H1 (cell line): ENCODE measurements at regions not wholly inside any gene's neighbourhood (a gene's known extent, or its start where the extent isn't known, plus 50 kb on each side); places are given as distances from the start of the nearest gene placed in this dataset.

Source experiments
- CTCF ChIA-PET: fragments of 300-600 bp; sonication (Branson Sonifier 250); formaldehyde crosslinking; loops from one replicate; lab custom pipeline; 2021; ENCODE audit not compliant: partially characterized antibody; lab: Charles Lee
- POLR2A ChIA-PET: fragments of 300-600 bp; sonication (Branson Sonifier 250); formaldehyde crosslinking; loops from one replicate; lab custom pipeline; 2021; ENCODE audit warnings: inconsistent platforms; ENCODE audit not compliant: partially characterized antibody; lab: Charles Lee
- DNase-seq, 2 experiments: peaks; one replicate each; pipeline versions ENCODE4 v3.0.0 to v3.0.0-alpha.2; 2010 to 2022; ENCODE audit warnings: low spot score in 2 of 2, low read depth in 1 of 2, mixed read lengths in 1 of 2
- FAIRE-seq: peaks from 2 replicates; lab custom pipeline; 2011; peaks lifted over from hg19 to GRCh38; lab: Jason Lieb, UNC
- H2AFZ ChIP-seq: 2 replicates; pipeline ENCODE4 v1.8.1; 2012; ENCODE audit warnings: low read length, inconsistent platforms
- H2AK5ac ChIP-seq: 2 replicates; pipeline ENCODE4 v1.6.1; 2013; ENCODE audit warnings: low read depth, low read length
- H2BK120ac ChIP-seq: replicated peaks from 2 replicates; pipeline ENCODE3; 2013; ENCODE audit warnings: low read depth, low read length, inconsistent platforms
- H2BK12ac ChIP-seq: 2 replicates; pipeline ENCODE4 v1.6.1; 2013; ENCODE audit warnings: low read depth, low read length
- H2BK15ac ChIP-seq: 2 replicates; pipeline ENCODE4 v1.6.1; 2013; ENCODE audit warnings: low read length
- H2BK20ac ChIP-seq: 2 replicates; pipeline ENCODE4 v1.6.1; 2013; ENCODE audit warnings: low read length
- H2BK5ac ChIP-seq: 2 replicates; pipeline ENCODE4 v1.6.1; 2013; ENCODE audit warnings: low read depth, low read length
- H3K14ac ChIP-seq: 2 replicates; pipeline ENCODE4 v1.6.1; 2013; ENCODE audit warnings: inconsistent platforms; ENCODE audit not compliant: insufficient read length
- H3K18ac ChIP-seq: 2 replicates; pipeline ENCODE4 v1.6.1; 2013; ENCODE audit warnings: low read length; ENCODE audit errors: extremely low read depth
- H3K23ac ChIP-seq: 2 replicates; pipeline ENCODE4 v1.6.1; 2013; ENCODE audit warnings: inconsistent platforms; ENCODE audit not compliant: insufficient read length
- H3K23me2 ChIP-seq: 2 replicates; pipeline ENCODE4 v1.6.1; 2013; ENCODE audit warnings: low read depth, low read length
- H3K27ac ChIP-seq: 2 replicates; pipeline ENCODE4 v1.6.1; 2011; ENCODE audit warnings: low read depth, low read length, inconsistent platforms
- H3K27me3 ChIP-seq, 4 experiments: replicated peaks in 1 of 4; 1 replicate in 1 of 4; 2 replicates in 3 of 4; pipeline versions ENCODE4 v1.6.1 to v1.8.1; 2011 to 2013; ENCODE audit warnings: low read length in 3 of 4, mild to moderate bottlenecking in 3 of 4, inconsistent platforms in 2 of 4, mixed read lengths in 2 of 4, moderate library complexity in 1 of 4; ENCODE audit not compliant: control insufficient read depth in 3 of 4, insufficient read depth in 3 of 4; ENCODE audit errors: extremely low read depth in 1 of 4
- H3K36me3 ChIP-seq, 4 experiments: 2 replicates each; pipeline versions ENCODE4 v1.6.1 to v1.8.1; 2011 to 2013; ENCODE audit warnings: mild to moderate bottlenecking in 4 of 4, low read length in 3 of 4, moderate library complexity in 2 of 4, control low read depth in 1 of 4, inconsistent platforms in 1 of 4; ENCODE audit not compliant: insufficient read depth in 4 of 4, control insufficient read depth in 2 of 4
- H3K4ac ChIP-seq: replicated peaks from 2 replicates; pipeline ENCODE3; 2013; ENCODE audit warnings: low read length, low read depth, mixed read lengths, inconsistent platforms; ENCODE audit not compliant: insufficient read length
- H3K4me1 ChIP-seq, 4 experiments: replicated peaks in 1 of 4; 1 replicate in 1 of 4; 2 replicates in 3 of 4; pipeline versions ENCODE4 v1.6.1 to v1.8.1; 2011 to 2013; ENCODE audit warnings: low read length in 3 of 4, inconsistent platforms in 2 of 4, mixed read lengths in 1 of 4; ENCODE audit not compliant: insufficient read depth in 4 of 4, control insufficient read depth in 3 of 4
- H3K4me2 ChIP-seq, 2 experiments: 2 replicates each; pipeline versions ENCODE4 v1.6.1 to v1.8.1; 2011 to 2013; ENCODE audit warnings: low read depth in 2 of 2, low read length in 2 of 2, control low read depth in 1 of 2, inconsistent platforms in 1 of 2, mild to moderate bottlenecking in 1 of 2; ENCODE audit not compliant: insufficient read depth in 1 of 2
- H3K4me3 ChIP-seq, 4 experiments: fragments of 200-600, 300-600 bp in 1 of 4; sonication (generic), shearing (Covaris generic), sonication (Bioruptor Twin) in 1 of 4; 2 replicates each; pipeline versions ENCODE4 v1.5.1 to v1.8.1; 2011 to 2016; ENCODE audit warnings: low read length in 4 of 4, low read depth in 3 of 4, control low read depth in 2 of 4, inconsistent platforms in 2 of 4, mild to moderate bottlenecking in 2 of 4, mixed read lengths in 1 of 4, moderate library complexity in 1 of 4; ENCODE audit not compliant: insufficient read depth in 2 of 4; ENCODE audit errors: extremely low read depth in 1 of 4
- H3K56ac ChIP-seq: replicated peaks from 2 replicates; pipeline ENCODE3; 2013; ENCODE audit warnings: low read depth, mild to moderate bottlenecking, mixed read lengths, low read length, inconsistent platforms; ENCODE audit not compliant: insufficient read length
- H3K79me1 ChIP-seq: 2 replicates; pipeline ENCODE4 v1.6.1; 2013; ENCODE audit warnings: low read depth, low read length, control low read depth
- H3K79me2 ChIP-seq, 2 experiments: 2 replicates each; pipeline versions ENCODE4 v1.6.1 to v1.8.1; 2012 to 2013; ENCODE audit warnings: low read length in 2 of 2, mild to moderate bottlenecking in 2 of 2, inconsistent platforms in 1 of 2; ENCODE audit not compliant: insufficient read depth in 2 of 2, control insufficient read depth in 1 of 2
- H3K9ac ChIP-seq, 4 experiments: replicated peaks in 1 of 4; 1 replicate in 1 of 4; 2 replicates in 3 of 4; pipeline versions ENCODE4 v1.6.1 to v1.8.1; 2011 to 2013; ENCODE audit warnings: low read depth in 3 of 4, low read length in 3 of 4, control low read depth in 2 of 4, mild to moderate bottlenecking in 2 of 4, moderate library complexity in 2 of 4, inconsistent platforms in 1 of 4; ENCODE audit errors: extremely low read depth in 1 of 4
- H3K9me3 ChIP-seq, 2 experiments: 2 replicates each; pipeline versions ENCODE4 v1.6.1 to v1.8.1; 2012 to 2013; ENCODE audit warnings: mild to moderate bottlenecking in 2 of 2, moderate library complexity in 2 of 2, control low read depth in 1 of 2, inconsistent platforms in 1 of 2, low read depth in 1 of 2, low read length in 1 of 2, mixed read lengths in 1 of 2; ENCODE audit not compliant: insufficient read depth in 2 of 2
- H4K20me1 ChIP-seq, 2 experiments: replicated peaks in 1 of 2; 2 replicates each; pipeline versions ENCODE3 to v1.8.1; 2011 to 2013; ENCODE audit warnings: inconsistent platforms in 2 of 2, low read length in 2 of 2, mild to moderate bottlenecking in 1 of 2; ENCODE audit not compliant: insufficient read depth in 2 of 2, control insufficient read depth in 1 of 2
- H4K5ac ChIP-seq: 2 replicates; pipeline ENCODE4 v1.6.1; 2013; ENCODE audit warnings: low read length, low read depth, mixed read lengths, inconsistent platforms; ENCODE audit not compliant: insufficient read length
- H4K8ac ChIP-seq: 2 replicates; pipeline ENCODE4 v1.8.0; 2013; ENCODE audit warnings: mild to moderate bottlenecking, moderate library complexity, low read length, inconsistent platforms; ENCODE audit not compliant: insufficient read depth; ENCODE audit errors: extremely low read depth
- H4K91ac ChIP-seq: replicated peaks from 2 replicates; pipeline ENCODE3; 2013; ENCODE audit warnings: low read length, mixed read lengths, inconsistent platforms; ENCODE audit not compliant: insufficient read length
- ASH2L ChIP-seq: fragments of 200-600, 300-600 bp; sonication (generic); IDR thresholded peaks from one replicate; pipeline ENCODE4 v1.7.1; 2017; ENCODE audit warnings: low read length
- BACH1 ChIP-seq: IDR thresholded peaks from 2 replicates; pipeline ENCODE4 v1.6.1; 2012; ENCODE audit warnings: low read length, improper control_type of control experiment
- GTF2F1 ChIP-seq: IDR thresholded peaks from 2 replicates; pipeline ENCODE4 v1.6.1; 2012; ENCODE audit warnings: low read depth, low read length, improper control_type of control experiment, borderline replicate concordance
- HDAC2 ChIP-seq, 2 experiments: fragments of 300-600 bp in 1 of 2; sonication (generic) in 1 of 2; IDR thresholded peaks; 2 replicates each; pipeline ENCODE4 v1.6.1; 2011 to 2012; ENCODE audit warnings: low read depth in 2 of 2, low read length in 2 of 2, mild to moderate bottlenecking in 2 of 2, moderate library complexity in 2 of 2, borderline replicate concordance in 1 of 2, inconsistent platforms in 1 of 2
- JUN ChIP-seq: IDR thresholded peaks from 2 replicates; pipeline ENCODE4 v1.6.1; 2011; ENCODE audit warnings: low read depth, mild to moderate bottlenecking, improper control_type of control experiment, low read length
- KDM5A ChIP-seq: fragments of 200-600 bp; IDR thresholded peaks from 2 replicates; pipeline ENCODE4 v1.7.1; 2012; ENCODE audit warnings: mild to moderate bottlenecking, low read length, inconsistent platforms, mixed read lengths
- POLR2A ChIP-seq, 2 experiments: IDR thresholded peaks; 1 replicate in 1 of 2; 2 replicates in 1 of 2; pipeline ENCODE4 v1.6.1; 2011; ENCODE audit warnings: low read depth in 2 of 2, low read length in 2 of 2, mild to moderate bottlenecking in 2 of 2; ENCODE audit errors: control extremely low read depth in 1 of 2
- POLR2AphosphoS5 ChIP-seq: IDR thresholded peaks from 2 replicates; pipeline ENCODE4 v1.6.1; 2011; ENCODE audit warnings: low read depth, low read length
- RBBP5 ChIP-seq: IDR thresholded peaks from 2 replicates; pipeline ENCODE4 v1.7.1; 2012; ENCODE audit warnings: low read depth, mild to moderate bottlenecking, inconsistent platforms, low read length, moderate library complexity, borderline replicate concordance
- SIN3A ChIP-seq, 2 experiments: IDR thresholded peaks in 1 of 2; conservative IDR thresholded peaks in 1 of 2; 2 replicates each; pipeline ENCODE4 v1.6.1; 2011 to 2012; ENCODE audit warnings: low read length in 2 of 2, improper control_type of control experiment in 1 of 2, low read depth in 1 of 2, mild to moderate bottlenecking in 1 of 2
- SP1 ChIP-seq: IDR thresholded peaks from 2 replicates; pipeline ENCODE4 v1.6.1; 2011; ENCODE audit warnings: low read depth, low read length
- SRF ChIP-seq: IDR thresholded peaks from 2 replicates; pipeline ENCODE4 v1.6.1; 2011; ENCODE audit warnings: mild to moderate bottlenecking, low read depth, low read length, moderate library complexity
- SUZ12 ChIP-seq: fragments of 200-600 bp; sonication (generic); IDR thresholded peaks from 2 replicates; pipeline ENCODE4 v1.6.1; 2012; ENCODE audit warnings: mild to moderate bottlenecking, inconsistent platforms, low read length, moderate library complexity, mixed read lengths
- WGBS, 2 experiments: shearing (Covaris generic) in 1 of 2; methylation state at CpG; one replicate each; pipeline versions ENCODE4 v1.1.6 to v1.1.7; 2013 to 2015; ENCODE audit warnings: low lambda C conversion rate in 2 of 2, mixed read lengths in 2 of 2, inconsistent platforms in 1 of 2, low coverage in 1 of 2, missing lambda C conversion rate in 1 of 2; ENCODE audit not compliant: insufficient replicate concordance in 2 of 2, insufficient coverage in 1 of 2, insufficient read length in 1 of 2; ENCODE audit errors: extremely low coverage in 1 of 2, missing lambda C conversion rate in 1 of 2; 5-methylcytosine and 5-hydroxymethylcytosine counted together
- TF ChIP-seq, protein P1 (sequence below): IDR thresholded peaks from 2 replicates; pipeline ENCODE4 v1.6.1; 2012; ENCODE audit warnings: inconsistent platforms

DNA sequence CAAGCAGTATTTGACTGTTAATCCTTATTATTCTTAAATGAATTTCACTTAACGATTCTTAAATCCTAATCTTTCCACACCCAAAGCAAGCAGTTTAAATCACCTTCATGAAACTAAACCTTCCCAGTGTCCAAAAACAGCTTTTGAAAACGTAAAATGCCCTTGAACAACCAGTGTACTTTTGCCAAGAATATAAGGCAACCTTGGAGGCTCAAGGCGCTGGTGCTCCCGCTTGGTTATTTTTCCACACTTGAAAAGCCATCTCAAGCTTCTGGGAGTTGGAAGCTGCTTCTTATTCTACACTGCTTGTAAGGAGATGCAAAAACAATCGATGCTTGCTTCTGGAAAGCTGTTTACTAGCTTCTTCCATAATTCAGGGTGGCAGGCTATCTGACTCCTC is 625.7 kb downstream of the HTR1B start (continued):
- no peak for TF ChIP-seq BACH1
- TF ChIP-seq, all 59 proteins: peak for 0

DNA sequence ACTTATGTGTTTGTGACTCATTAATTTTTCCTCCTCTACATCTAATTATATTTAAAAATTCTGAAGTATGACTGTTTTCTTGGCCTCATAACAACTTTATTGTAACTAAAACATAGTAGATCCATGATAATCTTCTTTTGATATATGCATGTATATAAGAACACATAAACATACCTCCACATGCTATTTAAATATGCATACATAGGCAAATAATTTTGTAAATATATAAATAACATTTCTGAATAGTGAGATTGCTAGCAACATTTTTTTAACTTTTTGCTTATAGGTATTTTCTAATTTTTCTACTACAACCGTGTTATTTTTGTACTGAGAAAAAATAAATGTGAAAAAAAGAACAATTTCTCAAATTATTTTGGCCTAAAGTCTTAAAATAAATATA is 627.6 kb downstream of the HTR1B start:
- no peaks in the 10 kb centered on the region for H3K79me1 ChIP-seq
- no peak overlapping the region for H3K4me2 ChIP-seq
- peaks cover 0 to 2% (median under 1%) of the 10 kb centered on the region in 4 experiments; a peak in 1 of 7 replicates for H3K4me1 ChIP-seq
- no peaks in the 10 kb centered on the region for H3K9me3 ChIP-seq
- no peak overlapping the region for H2BK120ac ChIP-seq
- H3K4me3 ChIP-seq: no peak overlapping the region
- H4K5ac ChIP-seq: no peak overlapping the region
- no peak overlapping the region for H3K14ac ChIP-seq
- no peak overlapping the region for H3K27ac ChIP-seq
- no peak for FAIRE-seq
- no peaks in the 10 kb centered on the region for H4K20me1 ChIP-seq
- no peaks in the 10 kb centered on the region for H3K79me2 ChIP-seq
- ChIA-PET POLR2A (no interaction called here), CTCF (no interaction called here)
- no peak overlapping the region for H2BK5ac ChIP-seq
- DNase-seq: no peak
- no peaks in the 10 kb centered on the region for H3K23me2 ChIP-seq
- no peaks in the 10 kb centered on the region for H3K36me3 ChIP-seq
- H3K9ac ChIP-seq: no peak overlapping the region
- H3K23ac ChIP-seq: no peak overlapping the region
- H2BK20ac ChIP-seq: no peak overlapping the region
- no peak overlapping the region for H2BK15ac ChIP-seq
- no peak overlapping the region for H3K56ac ChIP-seq
- H3K27me3 ChIP-seq: no peaks in the 10 kb centered on the region
- no peak overlapping the region for H2AK5ac ChIP-seq
- no peak overlapping the region for H3K18ac ChIP-seq
- H4K91ac ChIP-seq: no peak overlapping the region
- H2AFZ ChIP-seq: no peak overlapping the region
- no peak overlapping the region for H4K8ac ChIP-seq
- WGBS, 2 experiments: 90% methylated on average over 1 of the region's 1 CpG; no CpG with 5 or more reads in 1 of the 2 experiments
- H3K4ac ChIP-seq: no peak overlapping the region
- H2BK12ac ChIP-seq: no peak overlapping the region
- no peak for TF ChIP-seq SP1
- TF ChIP-seq KDM5A: no peak
- no peak for TF ChIP-seq ASH2L
- no peak for TF ChIP-seq POLR2AphosphoS5
- no peak for TF ChIP-seq SIN3A (conservative IDR thresholded peaks at IDR 0.05 in 1 of 2, IDR thresholded peaks at IDR 0.05 in 1 of 2; ENCODE audit: low read depth in 1 of 2, low read length in 2 of 2)
- TF ChIP-seq SRF: no peak
- no peak for TF ChIP-seq GTF2F1
- no peak for TF ChIP-seq JUN
- no peak for TF ChIP-seq HDAC2 (IDR thresholded peaks at IDR 0.05; ENCODE audit: borderline replicate concordance in 1 of 2, low read depth in 2 of 2, low read length in 2 of 2)
- TF ChIP-seq SUZ12: no peak
- no peak for TF ChIP-seq RBBP5
- no peak for TF ChIP-seq POLR2A (IDR thresholded peaks at IDR 0.05; ENCODE audit: control extremely low read depth in 1 of 2, low read depth in 2 of 2, low read length in 2 of 2)
- TF ChIP-seq, protein P1, sequence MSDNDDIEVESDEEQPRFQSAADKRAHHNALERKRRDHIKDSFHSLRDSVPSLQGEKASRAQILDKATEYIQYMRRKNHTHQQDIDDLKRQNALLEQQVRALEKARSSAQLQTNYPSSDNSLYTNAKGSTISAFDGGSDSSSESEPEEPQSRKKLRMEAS: no peak
